NCI-H128 (cell line): ENCODE measurements at regions not wholly inside any gene's neighbourhood (a gene's known extent, or its start where the extent isn't known, plus 50 kb on each side); places are given as distances from the start of the nearest gene placed in this dataset.
"Not testable (repeated sequence)": the region's sequence is repeated elsewhere in the genome, so short reads cannot be mapped to it uniquely, and the experiment has no call there.

Experiments
- DNase-seq: peaks from one replicate; lab custom pipeline; 2025; ENCODE audit not compliant: unreplicated experiment; lab: John Stamatoyannopoulos, UW

- no peak for DNase-seq
These were observed 259.0 kb downstream of the FAT4 start for GRCh38 chr4:125573786-125574185.

DNA sequence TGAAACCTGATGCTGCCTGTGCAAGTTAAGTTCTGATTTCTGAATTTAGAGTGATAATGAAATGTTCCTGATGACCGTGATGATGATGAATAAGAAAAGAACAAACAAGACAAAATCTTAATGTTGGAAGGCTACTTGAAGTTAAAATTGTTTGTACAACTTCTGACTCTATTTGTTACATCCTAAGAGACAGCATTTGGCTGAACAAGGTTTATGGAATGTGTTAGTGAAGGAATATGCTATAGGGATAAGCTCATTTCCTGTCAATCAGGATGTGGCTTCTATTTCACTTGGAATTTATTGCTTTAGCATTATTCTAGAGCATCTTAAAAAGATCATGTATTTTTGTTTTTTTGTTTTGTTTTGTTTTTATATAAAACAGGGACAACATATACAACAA lies 267.5 kb downstream of the FAT4 start:
- no peak for DNase-seq

DNA sequence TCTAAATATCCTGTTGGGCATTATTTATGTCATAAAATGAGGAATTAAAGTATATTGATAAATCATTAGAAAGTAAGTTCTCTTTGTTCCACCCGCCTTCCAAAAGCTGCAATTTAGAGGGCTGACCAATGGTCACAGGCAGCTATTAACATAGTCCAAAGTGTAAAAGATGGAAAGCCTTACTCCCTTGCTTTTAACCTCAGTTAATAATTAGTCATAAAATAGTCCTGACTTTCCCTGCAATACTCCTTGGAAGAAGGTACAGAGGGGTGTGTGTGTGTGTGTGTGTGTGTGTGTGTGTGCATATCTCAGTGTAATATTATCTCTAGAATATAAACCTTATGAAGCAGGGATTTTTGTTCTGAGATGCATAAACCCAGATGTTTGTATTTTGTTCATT lies 275.4 kb downstream of the FAT4 start:
- DNase-seq = no peak

DNA sequence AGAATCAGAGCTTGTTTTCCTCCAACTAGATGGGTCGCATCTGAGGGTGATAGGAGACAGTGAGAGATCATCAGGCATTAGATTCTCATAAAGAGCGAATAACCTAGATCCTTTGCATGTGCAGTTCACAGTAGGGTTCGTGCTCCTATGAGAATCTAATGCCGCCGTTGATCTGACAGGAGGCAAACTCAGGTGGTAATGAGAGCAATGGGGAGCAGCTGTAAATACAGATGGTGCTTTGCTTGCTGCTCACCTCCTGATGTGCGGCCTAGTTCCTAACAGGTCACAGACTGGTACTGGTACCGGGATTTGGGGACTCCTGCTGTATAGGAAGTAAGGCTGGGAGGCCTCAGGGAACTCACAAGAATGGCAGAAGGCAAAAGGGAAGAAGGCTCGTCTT lies 276.5 kb downstream of the FAT4 start:
- DNase-seq = no peak

DNA sequence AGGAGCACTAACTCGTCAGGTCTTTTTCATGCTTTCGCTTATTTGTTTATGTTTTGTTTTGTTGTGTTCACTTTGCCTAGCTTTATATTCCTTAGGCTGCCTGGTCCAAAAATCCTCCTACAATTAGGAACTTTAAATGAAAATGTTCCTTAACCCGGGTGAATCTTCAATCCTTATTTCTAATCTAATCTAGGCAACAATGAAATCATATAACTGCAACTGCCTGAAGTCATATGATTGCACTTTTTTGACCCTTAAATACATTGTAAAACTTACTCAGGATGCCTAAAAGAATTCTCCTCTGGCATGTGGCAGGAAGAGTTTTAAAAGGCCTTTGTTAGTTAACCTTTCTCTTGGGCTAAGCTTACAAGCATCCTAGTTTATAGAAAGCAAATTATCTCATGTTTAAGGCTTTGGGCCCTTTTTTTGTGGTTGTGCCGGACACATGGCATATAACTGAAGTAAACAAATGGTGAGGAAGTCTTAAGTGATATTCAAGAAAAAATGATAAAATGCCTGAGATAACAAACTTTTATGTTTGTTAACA lies 279.4 kb downstream of the FAT4 start:
- no peak for DNase-seq

DNA sequence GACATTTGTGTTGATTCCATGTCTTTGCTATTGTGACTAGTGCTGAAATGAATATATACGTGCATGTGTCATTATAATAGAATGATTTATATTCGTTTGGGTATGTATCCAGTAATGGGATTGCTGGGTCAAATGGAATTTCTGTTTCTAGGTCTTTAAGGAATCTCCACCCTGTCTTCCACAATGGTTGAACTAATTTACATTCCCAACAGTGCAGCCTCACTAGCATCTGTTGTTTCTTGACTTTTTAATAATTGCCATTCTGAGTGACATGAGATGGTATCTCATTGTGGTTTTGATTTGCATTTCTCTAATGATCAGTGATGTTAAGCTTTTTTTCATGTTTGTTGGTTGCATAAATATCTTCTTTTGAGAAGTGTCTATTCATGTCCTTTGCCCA lies 291.2 kb downstream of the FAT4 start:
- DNase-seq = not testable (repeated sequence)

DNA sequence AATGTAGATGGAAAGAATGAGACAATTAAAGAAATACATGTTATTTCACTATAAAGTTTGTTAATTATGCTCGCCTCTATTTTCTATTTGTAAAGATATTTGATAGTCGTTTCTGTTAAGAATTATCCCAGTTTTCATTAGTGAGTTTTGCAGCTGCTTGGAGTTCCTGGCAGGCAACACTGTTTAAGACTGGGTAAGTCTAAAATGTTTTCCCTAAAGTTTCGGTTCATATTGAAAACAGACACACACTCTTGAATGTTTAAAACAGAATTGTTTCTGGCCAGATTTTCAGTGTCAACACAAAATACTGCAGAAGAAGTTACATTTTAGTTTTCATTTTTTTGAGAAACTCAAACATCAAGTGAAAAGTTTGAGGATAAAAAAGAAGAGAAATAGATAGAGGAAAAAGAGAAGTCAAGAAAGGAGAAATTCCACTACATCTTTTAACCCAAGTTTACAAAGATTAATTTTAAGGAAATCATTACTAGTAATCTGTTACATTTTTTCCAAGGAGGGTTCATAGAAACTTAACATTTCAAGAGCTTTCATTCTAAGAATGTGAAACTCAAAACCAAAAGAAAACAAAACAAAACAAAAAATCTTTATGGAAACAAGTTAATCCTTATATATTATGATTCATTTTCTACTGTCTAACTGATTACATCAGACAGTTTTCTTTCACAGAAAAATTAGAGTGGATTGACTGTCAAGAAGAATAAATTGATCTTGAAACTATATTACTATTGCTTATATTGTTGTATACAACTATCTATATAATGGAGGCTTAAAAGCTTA lies 305.5 kb downstream of the FAT4 start:
- DNase-seq = no peak

- DNase-seq = no peak
These were observed 310.2 kb downstream of the FAT4 start for GRCh38 chr4:125624951-125625350.

DNA sequence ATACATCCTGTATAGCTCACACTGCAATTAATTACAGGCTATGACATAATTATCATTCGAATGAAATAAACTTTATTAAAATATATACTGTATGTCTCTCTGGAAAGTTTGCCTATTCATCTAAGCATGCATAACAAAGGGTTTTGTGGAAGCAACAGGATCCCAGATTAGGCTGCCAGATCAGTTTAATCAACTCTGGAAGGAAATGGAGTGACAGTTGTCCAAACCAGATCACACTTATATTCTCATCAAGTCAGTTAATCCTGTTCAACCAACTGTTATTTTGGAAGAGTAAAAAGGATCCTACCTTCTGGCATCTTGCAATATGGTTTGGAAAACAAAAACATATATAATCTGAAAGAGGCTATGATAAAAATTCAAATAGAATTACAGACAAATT lies 312.2 kb downstream of the FAT4 start:
- DNase-seq = no peak

- DNase-seq = no peak
These were observed 324.4 kb downstream of the FAT4 start for GRCh38 chr4:125639182-125639621.

DNA sequence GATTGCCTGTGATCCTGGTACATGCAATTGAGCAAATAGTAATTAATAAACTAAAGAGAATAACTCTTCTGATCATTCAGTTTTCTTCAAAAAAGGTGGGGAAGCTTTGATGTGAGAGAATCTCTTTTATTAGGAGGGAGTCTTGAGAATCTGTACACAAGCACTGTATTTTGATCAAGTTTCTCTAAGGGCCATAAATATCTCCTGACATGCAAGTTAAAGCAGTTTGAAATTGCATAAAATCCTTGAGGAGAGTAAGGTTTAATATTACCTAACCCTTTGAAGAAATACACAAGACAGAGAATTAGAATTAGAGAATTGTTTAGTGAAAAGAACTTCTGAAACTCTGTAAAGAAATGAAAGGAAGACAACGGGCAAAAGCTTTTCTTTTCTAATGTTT lies 326.9 kb downstream of the FAT4 start:
- DNase-seq = no peak

GRCh38 chr4:125642645-125643044 lies 327.9 kb downstream of the FAT4 start:
- DNase-seq = no peak

DNA sequence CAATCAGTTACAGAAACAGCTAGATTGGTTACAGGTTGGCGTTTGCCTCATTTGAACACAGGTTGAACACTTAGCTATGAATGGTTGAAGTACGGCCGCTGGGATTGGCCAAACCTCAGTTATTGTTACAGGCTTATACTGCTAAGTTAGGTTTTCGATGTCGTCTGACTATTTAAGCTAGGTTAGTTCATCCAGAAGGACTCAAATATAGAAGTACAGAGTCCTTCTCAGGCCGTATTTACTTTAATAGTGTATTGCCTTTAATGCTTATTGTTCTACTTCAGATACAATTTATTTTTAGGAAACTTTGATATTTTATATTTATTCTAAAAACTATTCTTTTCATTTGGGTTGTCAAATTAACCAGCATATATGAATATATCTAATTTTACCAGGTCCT lies 334.7 kb downstream of the FAT4 start:
- no peak for DNase-seq

DNA sequence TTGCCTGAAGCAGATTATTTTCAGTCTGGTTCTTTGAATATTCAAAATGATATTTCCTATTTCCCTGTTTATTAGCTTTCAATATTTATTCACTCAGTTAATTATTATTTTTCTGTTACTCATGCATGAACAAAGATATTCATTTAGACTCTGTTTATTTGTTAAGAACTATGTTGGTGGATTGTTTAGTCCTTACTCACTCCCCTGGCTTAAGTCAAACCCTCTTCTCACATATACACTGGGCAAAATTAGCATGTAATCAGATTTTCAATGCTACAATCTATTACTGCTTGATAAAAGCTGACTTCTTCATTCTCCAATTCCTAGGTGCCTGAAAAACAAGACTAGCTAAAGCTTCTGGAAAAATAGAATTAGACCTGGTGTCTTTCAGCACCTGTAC lies 335.8 kb downstream of the FAT4 start:
- no peak for DNase-seq

- not testable (repeated sequence) for DNase-seq
These were observed 337.1 kb downstream of the FAT4 start for GRCh38 chr4:125651707-125652357.

DNA sequence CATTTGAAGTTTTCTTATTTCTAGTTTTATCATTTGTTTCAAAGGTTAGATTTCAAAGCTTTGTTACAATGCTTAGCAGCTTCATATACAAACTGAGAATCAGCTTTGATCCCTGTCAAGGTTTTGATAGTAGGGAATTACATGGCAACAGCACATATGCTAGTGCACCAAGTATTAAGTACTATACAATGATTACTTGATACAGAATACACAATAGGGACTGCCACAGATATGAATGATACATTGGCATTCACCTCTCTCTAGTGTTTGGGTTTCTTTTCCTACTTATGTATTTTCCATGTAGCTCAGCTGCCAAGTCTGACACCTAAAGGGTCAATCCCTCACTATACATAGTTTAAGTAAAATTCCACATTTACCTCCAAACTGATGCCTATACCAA lies 344.0 kb downstream of the FAT4 start:
- DNase-seq = no peak

- DNase-seq = no peak
These were observed 349.4 kb downstream of the FAT4 start for GRCh38 chr4:125663896-125664767.

DNA sequence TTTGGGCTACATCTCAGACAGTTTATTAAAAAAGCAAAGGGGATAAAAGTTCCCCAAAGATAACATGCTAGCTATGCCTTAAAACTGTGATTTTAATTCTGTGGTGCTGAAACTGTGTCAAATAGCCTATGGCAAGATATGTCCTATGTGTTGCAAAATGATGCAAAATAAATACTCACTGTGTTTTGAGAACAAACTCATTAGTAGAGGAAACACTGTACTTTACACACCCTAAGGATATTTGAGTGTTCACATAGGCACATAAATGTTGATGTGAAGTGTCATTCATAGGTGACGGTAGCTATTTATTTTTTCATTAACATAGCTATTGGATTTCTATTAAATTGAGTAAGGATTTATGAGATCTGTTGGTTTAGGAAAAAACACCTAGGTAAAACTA lies 351.9 kb downstream of the FAT4 start:
- no peak for DNase-seq

DNA sequence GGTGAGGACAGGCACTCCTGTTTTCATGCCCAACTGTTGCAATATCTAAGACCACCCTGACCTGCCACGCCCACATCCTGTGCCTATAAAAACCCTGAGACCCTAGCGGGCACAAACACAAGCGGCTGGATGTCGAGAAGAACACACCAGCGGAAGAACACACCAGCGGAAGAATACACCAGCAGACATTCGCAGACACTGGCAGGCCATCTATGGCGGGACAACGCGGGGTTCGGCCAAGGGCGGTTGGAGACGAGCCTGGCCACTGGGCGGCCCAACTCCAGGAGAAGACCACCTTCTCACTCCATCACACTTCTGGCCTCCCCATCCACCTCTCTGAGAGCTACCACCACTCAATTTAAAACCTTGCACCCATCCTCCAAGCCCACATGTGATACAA lies 361.4 kb downstream of the FAT4 start:
- DNase-seq = no peak

- no peak for DNase-seq
These were observed 361.8 kb downstream of the FAT4 start for GRCh38 chr4:125676583-125676982.

DNA sequence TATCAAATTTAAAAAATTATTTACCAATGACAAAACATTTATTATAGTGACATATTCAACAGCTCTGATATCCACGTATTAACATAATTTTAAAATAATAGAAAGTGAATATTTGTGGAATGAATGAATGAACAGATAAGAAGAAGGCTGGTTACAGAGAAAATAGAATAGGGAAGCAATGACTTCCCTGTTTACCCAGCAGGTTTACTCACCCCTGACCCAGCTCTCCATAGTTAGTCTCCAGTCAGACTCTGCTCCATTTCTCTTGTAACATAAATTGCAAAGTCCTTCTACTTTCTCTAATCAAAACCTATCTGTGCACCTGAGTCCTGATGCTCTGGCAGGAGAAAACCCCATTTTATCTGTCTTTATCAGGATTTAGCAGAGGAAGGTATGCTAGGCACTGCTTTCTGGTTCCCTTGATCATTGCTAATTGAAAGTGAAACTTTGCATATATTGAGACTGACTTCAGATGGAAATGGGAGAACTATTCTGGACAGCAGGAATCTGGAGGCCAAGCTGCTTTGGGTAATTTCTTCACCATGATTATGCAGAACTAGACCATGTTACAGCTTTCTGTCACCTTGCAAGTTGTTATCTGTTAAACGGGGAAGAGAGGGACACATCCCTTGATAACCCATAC lies 363.0 kb downstream of the FAT4 start:
- DNase-seq = no peak
